Kidney (tissue), 13 donors: ENCODE measurements at regions not wholly inside any gene's neighbourhood (a gene's known extent, or its start where the extent isn't known, plus 50 kb on each side); places are given as distances from the start of the nearest gene placed in this dataset.

ENCODE experiments used
- DNase-seq, 5 donors: peaks; one replicate each; pipeline ENCODE4 v3.0.0-alpha.2; 2013 to 2020
- FAIRE-seq: peaks from 2 replicates; lab custom pipeline; 2012; peaks lifted over from hg19 to GRCh38; lab: Jason Lieb, UNC
- H3K27ac ChIP-seq, 2 donors: one replicate each; pipeline ENCODE4 v1.7.0; 2013; ENCODE audit warnings: low read depth in 2 of 2, low read length in 2 of 2, inconsistent platforms in 1 of 2
- H3K27me3 ChIP-seq: one replicate; pipeline ENCODE4 v1.7.1; 2013; ENCODE audit warnings: low read length, inconsistent platforms; ENCODE audit not compliant: control insufficient read depth, insufficient read depth
- H3K36me3 ChIP-seq, 3 donors: one replicate each; pipeline versions ENCODE4 v1.7.0 to v1.7.1; 2013; ENCODE audit warnings: low read length in 3 of 3, control low read depth in 1 of 3, inconsistent platforms in 1 of 3; ENCODE audit not compliant: insufficient read depth in 3 of 3, control insufficient read depth in 2 of 3
- H3K4me1 ChIP-seq, 3 donors: one replicate each; pipeline versions ENCODE4 v1.7.0 to v1.7.1; 2013; ENCODE audit warnings: low read length in 3 of 3, inconsistent platforms in 1 of 3, low read depth in 1 of 3; ENCODE audit not compliant: control insufficient read depth in 2 of 3, insufficient read depth in 2 of 3
- H3K4me3 ChIP-seq, 3 donors: one replicate each; pipeline versions ENCODE4 v1.7.0 to v1.8.1; 2013; ENCODE audit warnings: low read length in 3 of 3, control low read depth in 1 of 3, inconsistent platforms in 1 of 3
- H3K9ac ChIP-seq, 3 donors: one replicate each; pipeline versions ENCODE4 v1.7.0 to v1.7.1; 2013; ENCODE audit warnings: low read length in 3 of 3, control low read depth in 1 of 3, inconsistent platforms in 1 of 3
- H3K9me3 ChIP-seq, 3 donors: one replicate each; pipeline versions ENCODE4 v1.7.0 to v1.7.1; 2013; ENCODE audit warnings: low read length in 3 of 3, control low read depth in 1 of 3, inconsistent platforms in 1 of 3; ENCODE audit not compliant: control insufficient read depth in 2 of 3, insufficient read depth in 1 of 3
- intact Hi-C: fragments of 100-400 bp; cut with DNase I; formaldehyde crosslinking; loops from one replicate; pipeline ENCODE4 v1.11.1; 2022
- TF ChIP-seq, protein P1 (sequence below): IDR thresholded peaks from 3 replicates; pipeline ENCODE4 v1.5.1; 2012; ENCODE audit warnings: mild to moderate bottlenecking, moderate library complexity, borderline replicate concordance; ENCODE audit not compliant: insufficient read depth; ENCODE audit errors: extremely low read depth
- donor health status: control.
- donor health status: control.
- donor health status: control.
- donor health status: control.
- donor health status: control.
- donor health status: DM: yes; HTN: yes; CAD: no.
- donor health status: Normal renal cell carcinoma (clear cell type).

DNA sequence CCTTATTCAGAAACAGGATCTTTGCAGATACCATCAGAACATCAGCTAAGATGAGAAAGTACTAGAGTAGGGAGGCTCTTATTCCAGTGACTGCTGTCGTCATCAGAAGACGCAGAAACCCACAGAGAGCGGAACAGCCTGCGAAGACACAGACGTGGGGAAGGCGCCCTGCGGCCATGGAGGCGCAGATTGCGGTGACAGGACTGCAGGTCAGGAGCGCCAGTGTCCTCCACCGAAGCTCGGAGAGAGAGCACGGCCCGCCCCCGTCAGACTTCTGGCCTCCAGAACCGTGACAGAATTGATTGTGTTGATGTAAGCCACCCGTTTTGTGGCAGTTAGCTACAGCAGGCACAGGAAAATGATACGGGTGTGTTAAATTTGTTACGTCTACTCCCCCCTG lies 275.5 kb downstream of the EFNB2 start:
- Histone ChIP-seq H3K4me1 (no peaks in the 10 kb centered on the region), H3K27me3 (no peaks in the 10 kb centered on the region), H3K9me3 (no peaks in the 10 kb centered on the region), H3K36me3 (no peaks in the 10 kb centered on the region), H3K27ac (no peak overlapping the region), H3K4me3 (no peak overlapping the region), H3K9ac (no peak overlapping the region)
- intact Hi-C loops, result no loop called here
- TF ChIP-seq, protein P1, sequence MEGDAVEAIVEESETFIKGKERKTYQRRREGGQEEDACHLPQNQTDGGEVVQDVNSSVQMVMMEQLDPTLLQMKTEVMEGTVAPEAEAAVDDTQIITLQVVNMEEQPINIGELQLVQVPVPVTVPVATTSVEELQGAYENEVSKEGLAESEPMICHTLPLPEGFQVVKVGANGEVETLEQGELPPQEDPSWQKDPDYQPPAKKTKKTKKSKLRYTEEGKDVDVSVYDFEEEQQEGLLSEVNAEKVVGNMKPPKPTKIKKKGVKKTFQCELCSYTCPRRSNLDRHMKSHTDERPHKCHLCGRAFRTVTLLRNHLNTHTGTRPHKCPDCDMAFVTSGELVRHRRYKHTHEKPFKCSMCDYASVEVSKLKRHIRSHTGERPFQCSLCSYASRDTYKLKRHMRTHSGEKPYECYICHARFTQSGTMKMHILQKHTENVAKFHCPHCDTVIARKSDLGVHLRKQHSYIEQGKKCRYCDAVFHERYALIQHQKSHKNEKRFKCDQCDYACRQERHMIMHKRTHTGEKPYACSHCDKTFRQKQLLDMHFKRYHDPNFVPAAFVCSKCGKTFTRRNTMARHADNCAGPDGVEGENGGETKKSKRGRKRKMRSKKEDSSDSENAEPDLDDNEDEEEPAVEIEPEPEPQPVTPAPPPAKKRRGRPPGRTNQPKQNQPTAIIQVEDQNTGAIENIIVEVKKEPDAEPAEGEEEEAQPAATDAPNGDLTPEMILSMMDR, result no peak
- FAIRE-seq, result no peak
- no peak for DNase-seq

DNA sequence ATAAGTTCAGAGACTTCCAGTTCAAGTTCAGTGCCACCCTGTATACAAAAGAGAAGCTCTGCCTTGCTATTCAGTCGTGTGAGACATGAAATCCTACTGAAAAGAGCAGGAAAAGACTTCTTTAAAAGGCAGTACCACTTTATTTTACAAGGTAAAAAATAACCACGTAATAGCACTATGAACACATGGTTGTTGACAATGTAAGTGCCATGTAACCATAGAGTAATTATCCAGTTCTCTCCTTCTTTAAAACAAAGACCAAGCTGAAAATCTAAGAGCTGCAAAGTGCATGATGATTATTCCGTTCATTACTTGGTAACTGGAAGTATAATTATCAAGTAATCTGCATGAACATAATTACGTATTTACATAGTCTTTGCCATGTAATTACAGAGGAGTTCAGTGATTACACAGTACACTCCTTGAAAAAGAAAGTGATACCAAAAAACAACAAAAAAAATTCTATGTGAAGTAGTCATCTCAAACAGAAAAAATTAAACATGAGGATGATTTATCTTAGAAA lies 288.7 kb downstream of the EFNB2 start:
- Histone ChIP-seq H3K27me3 (no peaks in the 10 kb centered on the region), H3K9ac (no peak overlapping the region), H3K36me3 (no peaks in the 10 kb centered on the region), H3K4me1 (no peaks in the 10 kb centered on the region), H3K4me3 (no peak overlapping the region), H3K9me3 (no peaks in the 10 kb centered on the region), H3K27ac (no peak overlapping the region)
- FAIRE-seq (no peak), DNase-seq (no peak)
- intact Hi-C loops, result no loop called here
- TF ChIP-seq, protein P1, result no peak

DNA sequence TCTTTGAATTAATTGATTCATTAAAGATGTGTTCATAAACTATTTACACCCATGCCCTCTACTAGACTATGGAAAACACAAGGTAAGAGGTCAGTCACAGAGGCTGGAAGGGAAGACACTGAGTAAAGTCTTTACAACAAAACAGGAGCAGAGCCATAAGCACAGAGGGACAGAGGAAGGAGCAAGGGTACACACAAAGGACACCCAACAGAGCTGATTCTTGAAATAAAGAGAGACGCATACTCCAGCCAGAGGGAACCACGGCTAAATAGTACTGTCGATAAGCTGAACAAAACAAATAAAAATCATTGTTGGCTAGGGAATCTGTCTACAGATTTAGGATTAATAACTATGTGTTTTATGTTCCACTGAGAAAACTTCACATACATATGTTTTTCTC lies 289.2 kb downstream of the EFNB2 start:
- no peaks in the 10 kb centered on the region for H3K4me1 ChIP-seq
- H3K9me3 ChIP-seq, result no peaks in the 10 kb centered on the region
- H3K27ac ChIP-seq, result no peak overlapping the region
- FAIRE-seq, result no peak
- no peak for DNase-seq
- no peak overlapping the region for H3K9ac ChIP-seq
- no peaks in the 10 kb centered on the region for H3K36me3 ChIP-seq
- intact Hi-C loops, result no loop called here
- H3K27me3 ChIP-seq, result no peaks in the 10 kb centered on the region
- H3K4me3 ChIP-seq, result no peak overlapping the region
- TF ChIP-seq, protein P1, result no peak

- Histone ChIP-seq H3K27ac (no peak overlapping the region), H3K4me1 (no peaks in the 10 kb centered on the region), H3K4me3 (no peak overlapping the region), H3K9me3 (no peaks in the 10 kb centered on the region), H3K27me3 (no peaks in the 10 kb centered on the region), H3K36me3 (no peaks in the 10 kb centered on the region), H3K9ac (no peak overlapping the region)
- FAIRE-seq (no peak), DNase-seq (no peak)
- TF ChIP-seq, protein P1, result no peak
- intact Hi-C loops, result no loop called here
Measured at GRCh38 chr13:106243011-106243565, 292.4 kb downstream of the EFNB2 start.
